ENCODE measurements at regions not wholly inside any gene's neighbourhood (a gene's known extent, or its start where the extent isn't known, plus 50 kb on each side); places are given as distances from the start of the nearest gene placed in this dataset.

GRCh38 chr20:51219544-51219943 is 196.6 kb upstream of the KCNG1 start:
- no peak overlapping the region for H3K4me3 ChIP-seq
- DNase-seq (ENCODE audit: extremely low read depth in 1 of 4, low spot score in 3 of 4): no peak
- ChIA-PET CTCF (ENCODE audit: low intra/inter-chr PET ratio) (interaction anchor here (0.9 kb wide), 1 partner anchor 87 kb away, joined by 3 read pairs; no protein-coding TSS in a partner anchor), POLR2A (no interaction called here)
- no peaks in the 10 kb centered on the region for H3K9me1 ChIP-seq (ENCODE audit: control insufficient read depth, insufficient read depth, low read length)
- no peak overlapping the region for H3K4me2 ChIP-seq (ENCODE audit: insufficient read depth, low read length)
- H3K4me1 ChIP-seq (replicated peaks in 1 of 2; ENCODE audit: control insufficient read depth in 2 of 2, insufficient read depth in 2 of 2, low read length in 2 of 2): peaks cover 0 to 3% of the 10 kb centered on the region in 2 experiments; a peak in 2 of 5 replicates
- intact Hi-C loops (cut with micrococcal nuclease) (no loop called here), in situ Hi-C loops (cut with MboI) (no loop called here)
- H3K27me3 ChIP-seq (ENCODE audit: control insufficient read depth in 2 of 2, insufficient read depth in 2 of 2, low read length in 2 of 2): peaks cover 0 to 9% of the 10 kb centered on the region in 2 experiments; a peak in 2 of 5 replicates
- TF ChIP-seq ZNF764 (CRISPR knock-in tag; IDR thresholded peaks at IDR 0.05; ENCODE audit: low read depth) (no peak), ZHX1 (conservative IDR thresholded peaks at IDR 0.05; ENCODE audit: low read length) (no peak), HOXB6 (CRISPR knock-in tag; IDR thresholded peaks at IDR 0.05; ENCODE audit: borderline replicate concordance) (no peak), KDM2B (CRISPR knock-in tag; IDR thresholded peaks at IDR 0.05) (no peak), GABPB2 (CRISPR knock-in tag; conservative IDR thresholded peaks at IDR 0.05) (no peak), JUND (IDR thresholded peaks at IDR 0.05; ENCODE audit: borderline replicate concordance, low read depth, low read length) (no peak), JUND (tag; IDR thresholded peaks at IDR 0.05; ENCODE audit: borderline replicate concordance, low read depth, low read length) (no peak), ZFPM2 (CRISPR knock-in tag; IDR thresholded peaks at IDR 0.05) (no peak), SPI1 (IDR thresholded peaks at IDR 0.05; ENCODE audit: borderline replicate concordance, low read depth, low read length) (no peak), CEBPB (tag; IDR thresholded peaks at IDR 0.05) (no peak), NCOA6 (IDR thresholded peaks at IDR 0.05) (no peak), MYC (IDR thresholded peaks at IDR 0.05; ENCODE audit: low read depth, low read length) (no peak), MYC (CRISPR knock-in tag; IDR thresholded peaks at IDR 0.05; ENCODE audit: borderline replicate concordance, low read depth) (no peak), IFI16 (CRISPR knock-in tag; IDR thresholded peaks at IDR 0.05) (no peak), CREBBP (IDR thresholded peaks at IDR 0.05; ENCODE audit: low read depth, low read length) (no peak), PURB (CRISPR knock-in tag; IDR thresholded peaks at IDR 0.05; ENCODE audit: low read depth) (no peak)
- TF ChIP-seq, protein P1, sequence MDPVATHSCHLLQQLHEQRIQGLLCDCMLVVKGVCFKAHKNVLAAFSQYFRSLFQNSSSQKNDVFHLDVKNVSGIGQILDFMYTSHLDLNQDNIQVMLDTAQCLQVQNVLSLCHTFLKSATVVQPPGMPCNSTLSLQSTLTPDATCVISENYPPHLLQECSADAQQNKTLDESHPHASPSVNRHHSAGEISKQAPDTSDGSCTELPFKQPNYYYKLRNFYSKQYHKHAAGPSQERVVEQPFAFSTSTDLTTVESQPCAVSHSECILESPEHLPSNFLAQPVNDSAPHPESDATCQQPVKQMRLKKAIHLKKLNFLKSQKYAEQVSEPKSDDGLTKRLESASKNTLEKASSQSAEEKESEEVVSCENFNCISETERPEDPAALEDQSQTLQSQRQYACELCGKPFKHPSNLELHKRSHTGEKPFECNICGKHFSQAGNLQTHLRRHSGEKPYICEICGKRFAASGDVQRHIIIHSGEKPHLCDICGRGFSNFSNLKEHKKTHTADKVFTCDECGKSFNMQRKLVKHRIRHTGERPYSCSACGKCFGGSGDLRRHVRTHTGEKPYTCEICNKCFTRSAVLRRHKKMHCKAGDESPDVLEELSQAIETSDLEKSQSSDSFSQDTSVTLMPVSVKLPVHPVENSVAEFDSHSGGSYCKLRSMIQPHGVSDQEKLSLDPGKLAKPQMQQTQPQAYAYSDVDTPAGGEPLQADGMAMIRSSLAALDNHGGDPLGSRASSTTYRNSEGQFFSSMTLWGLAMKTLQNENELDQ (CRISPR knock-in tag; IDR thresholded peaks at IDR 0.05; ENCODE audit: borderline replicate concordance): no peak
- no peaks in the 10 kb centered on the region for H3K79me2 ChIP-seq (ENCODE audit: control insufficient read depth, insufficient read depth, low read length)
- H3K9me3 ChIP-seq (replicated peaks; ENCODE audit: control insufficient read depth, insufficient read depth, low read depth, low read length): no peaks in the 10 kb centered on the region
- no peak for FAIRE-seq
- 7% methylated on average over 1 of the region's 1 CpG for WGBS (ENCODE audit: insufficient coverage, low coverage, missing lambda C conversion rate)
- no peaks in the 10 kb centered on the region for H3K36me3 ChIP-seq (ENCODE audit: control insufficient read depth, insufficient read depth, low read length)
- no TSS peak for BruUV-seq (replicated peaks)
- H3K9ac ChIP-seq (ENCODE audit: insufficient read depth in 1 of 2, low read depth in 2 of 2, low read length in 2 of 2): no peak overlapping the region
- H3K27ac ChIP-seq (ENCODE audit: extremely low read depth, low read depth, low read length): no peak overlapping the region
- ATAC-seq: no peak
- no peak overlapping the region for H2AFZ ChIP-seq (ENCODE audit: low read depth, low read length)
- no peaks in the 10 kb centered on the region for H4K20me1 ChIP-seq (replicated peaks; ENCODE audit: control insufficient read depth, insufficient read depth, low read length)

Measured in K562 (cell line).